ENCODE measurements at regions not wholly inside any gene's neighbourhood (a gene's known extent, or its start where the extent isn't known, plus 50 kb on each side); places are given as distances from the start of the nearest gene placed in this dataset.

DNA sequence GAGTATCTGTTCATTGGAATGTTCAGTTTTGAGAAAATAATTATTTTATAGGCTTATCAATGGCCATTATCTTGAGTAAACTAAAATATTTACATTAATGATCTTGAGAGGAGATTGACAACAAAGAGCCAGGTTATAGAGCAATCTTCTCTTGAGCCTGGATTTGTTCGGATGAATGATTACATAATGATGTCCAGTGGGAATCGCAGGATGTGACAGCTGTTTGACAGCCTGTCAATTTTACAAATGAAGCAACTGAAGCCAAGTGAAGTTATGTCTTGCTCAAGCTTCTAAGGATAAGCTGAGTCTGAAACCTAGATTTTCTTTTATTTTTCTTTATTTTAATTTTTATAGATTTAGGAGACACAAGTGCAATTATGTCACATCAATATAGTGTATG, 52.1 kb upstream of the BACH1 start:
- H3K4me3 ChIP-seq: no peak overlapping the region
- TF ChIP-seq, protein P1, sequence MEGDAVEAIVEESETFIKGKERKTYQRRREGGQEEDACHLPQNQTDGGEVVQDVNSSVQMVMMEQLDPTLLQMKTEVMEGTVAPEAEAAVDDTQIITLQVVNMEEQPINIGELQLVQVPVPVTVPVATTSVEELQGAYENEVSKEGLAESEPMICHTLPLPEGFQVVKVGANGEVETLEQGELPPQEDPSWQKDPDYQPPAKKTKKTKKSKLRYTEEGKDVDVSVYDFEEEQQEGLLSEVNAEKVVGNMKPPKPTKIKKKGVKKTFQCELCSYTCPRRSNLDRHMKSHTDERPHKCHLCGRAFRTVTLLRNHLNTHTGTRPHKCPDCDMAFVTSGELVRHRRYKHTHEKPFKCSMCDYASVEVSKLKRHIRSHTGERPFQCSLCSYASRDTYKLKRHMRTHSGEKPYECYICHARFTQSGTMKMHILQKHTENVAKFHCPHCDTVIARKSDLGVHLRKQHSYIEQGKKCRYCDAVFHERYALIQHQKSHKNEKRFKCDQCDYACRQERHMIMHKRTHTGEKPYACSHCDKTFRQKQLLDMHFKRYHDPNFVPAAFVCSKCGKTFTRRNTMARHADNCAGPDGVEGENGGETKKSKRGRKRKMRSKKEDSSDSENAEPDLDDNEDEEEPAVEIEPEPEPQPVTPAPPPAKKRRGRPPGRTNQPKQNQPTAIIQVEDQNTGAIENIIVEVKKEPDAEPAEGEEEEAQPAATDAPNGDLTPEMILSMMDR (IDR thresholded peaks at IDR 0.05): no peak
- intact Hi-C loops (cut with DNase I, micrococcal nuclease): no loop called here
- no peak for DNase-seq
- H3K36me3 ChIP-seq (ENCODE audit: low read depth): no peaks in the 10 kb centered on the region
- H3K9me3 ChIP-seq: no peaks in the 10 kb centered on the region
- no peaks in the 10 kb centered on the region for H3K4me1 ChIP-seq (ENCODE audit: low read depth)
- no peak for ATAC-seq

DNA sequence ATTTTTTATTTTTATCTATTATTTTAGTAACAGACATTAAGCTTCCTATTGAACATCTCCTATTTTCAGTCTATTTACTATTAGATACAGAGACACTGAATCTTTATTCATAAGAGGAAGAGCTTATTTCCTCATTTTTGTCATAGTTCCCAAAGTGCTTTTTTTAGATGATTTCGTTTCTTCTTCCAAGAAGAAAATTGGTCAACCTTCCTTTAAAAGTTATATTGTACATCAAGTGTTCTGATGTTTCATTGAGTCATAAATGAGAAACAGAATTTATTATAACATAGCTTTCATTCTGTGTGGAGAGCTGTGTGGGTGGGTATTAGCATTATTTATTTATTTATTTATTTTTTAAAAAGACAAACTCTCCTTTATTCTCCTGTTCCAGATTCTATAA, 50.6 kb upstream of the BACH1 start:
- no peak for DNase-seq
- TF ChIP-seq, protein P1 (IDR thresholded peaks at IDR 0.05): no peak

More for the DNA sequence above, 50.6 kb upstream of the BACH1 start:
- H3K4me3 ChIP-seq: no peak overlapping the region
- ATAC-seq: no peak
- no peaks in the 10 kb centered on the region for H3K9me3 ChIP-seq
- no peaks in the 10 kb centered on the region for H3K36me3 ChIP-seq (ENCODE audit: low read depth)
- intact Hi-C loops (cut with DNase I, micrococcal nuclease): no loop called here
- H3K4me1 ChIP-seq (ENCODE audit: low read depth): no peaks in the 10 kb centered on the region
